ENCODE measurements at regions not wholly inside any gene's neighbourhood (a gene's known extent, or its start where the extent isn't known, plus 50 kb on each side); places are given as distances from the start of the nearest gene placed in this dataset.

GRCh38 chr5:54882101-54882500 is 103.3 kb downstream of the ESM1 start:
- peak overlapping the region in 1 of 2 donors; percentile 13 for H3K4me3 Mint-ChIP-seq
- H3K4me1 Mint-ChIP-seq, result peaks cover 14% of the 10 kb centered on the region
- Histone ChIP-seq H3K27ac (ENCODE audit: low read depth in 1 of 2, low read length in 2 of 2) (no peak overlapping the region), H3K4me1 (ENCODE audit: control insufficient read depth in 1 of 2, insufficient read depth in 2 of 2, low read length in 2 of 2) (peaks cover 6 to 14% of the 10 kb centered on the region in 2 donors), H4K20me1 (ENCODE audit: insufficient read depth, low read length) (no peaks in the 10 kb centered on the region), H3K79me2 (ENCODE audit: insufficient read depth, low read length) (no peaks in the 10 kb centered on the region), H3K9ac (ENCODE audit: insufficient read depth, low read length, poor library complexity, severe bottlenecking) (no peak overlapping the region), H3K4me3 (replicated peaks in 1 of 3; ENCODE audit: low read depth in 2 of 3, low read length in 3 of 3) (no peak overlapping the region), H2AFZ (ENCODE audit: insufficient read depth, low read depth, low read length, poor library complexity, severe bottlenecking) (no peak overlapping the region), H3K27me3 (ENCODE audit: control insufficient read depth in 2 of 2, insufficient read depth in 2 of 2, low read length in 2 of 2) (peaks cover 43 to 45% of the 10 kb centered on the region in 2 donors), H3K36me3 (replicated peaks in 1 of 2; ENCODE audit: control insufficient read depth in 1 of 2, insufficient read depth in 2 of 2, low read length in 2 of 2) (no peaks in the 10 kb centered on the region), H3K9me3 (replicated peaks in 1 of 2; ENCODE audit: control insufficient read depth in 1 of 2, insufficient read depth in 1 of 2, low read length in 2 of 2) (no peaks in the 10 kb centered on the region), H3K4me2 (replicated peaks; ENCODE audit: extremely low read depth, low read length, poor library complexity, severe bottlenecking) (no peak overlapping the region)
- H3K27me3 Mint-ChIP-seq (ENCODE audit: low read depth in 3 of 3), result peaks cover 32 to 45% (median 37%) of the 10 kb centered on the region in 3 donors
- WGBS (ENCODE audit: insufficient coverage), result no CpG with 5 or more reads among the region's 4 CpGs
- no peak for DNase-seq
- H3K36me3 Mint-ChIP-seq, result peaks cover 4 to 10% of the 10 kb centered on the region in 2 donors
- intact Hi-C loops (cut with micrococcal nuclease), result no loop called here
- peaks cover 0 to 10% (median 8%) of the 10 kb centered on the region in 7 donors for H3K9me3 Mint-ChIP-seq
- TF ChIP-seq, protein P1, sequence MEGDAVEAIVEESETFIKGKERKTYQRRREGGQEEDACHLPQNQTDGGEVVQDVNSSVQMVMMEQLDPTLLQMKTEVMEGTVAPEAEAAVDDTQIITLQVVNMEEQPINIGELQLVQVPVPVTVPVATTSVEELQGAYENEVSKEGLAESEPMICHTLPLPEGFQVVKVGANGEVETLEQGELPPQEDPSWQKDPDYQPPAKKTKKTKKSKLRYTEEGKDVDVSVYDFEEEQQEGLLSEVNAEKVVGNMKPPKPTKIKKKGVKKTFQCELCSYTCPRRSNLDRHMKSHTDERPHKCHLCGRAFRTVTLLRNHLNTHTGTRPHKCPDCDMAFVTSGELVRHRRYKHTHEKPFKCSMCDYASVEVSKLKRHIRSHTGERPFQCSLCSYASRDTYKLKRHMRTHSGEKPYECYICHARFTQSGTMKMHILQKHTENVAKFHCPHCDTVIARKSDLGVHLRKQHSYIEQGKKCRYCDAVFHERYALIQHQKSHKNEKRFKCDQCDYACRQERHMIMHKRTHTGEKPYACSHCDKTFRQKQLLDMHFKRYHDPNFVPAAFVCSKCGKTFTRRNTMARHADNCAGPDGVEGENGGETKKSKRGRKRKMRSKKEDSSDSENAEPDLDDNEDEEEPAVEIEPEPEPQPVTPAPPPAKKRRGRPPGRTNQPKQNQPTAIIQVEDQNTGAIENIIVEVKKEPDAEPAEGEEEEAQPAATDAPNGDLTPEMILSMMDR (IDR thresholded peaks at IDR 0.05), result no peak
- H3K27ac Mint-ChIP-seq, result no peak overlapping the region

DNA sequence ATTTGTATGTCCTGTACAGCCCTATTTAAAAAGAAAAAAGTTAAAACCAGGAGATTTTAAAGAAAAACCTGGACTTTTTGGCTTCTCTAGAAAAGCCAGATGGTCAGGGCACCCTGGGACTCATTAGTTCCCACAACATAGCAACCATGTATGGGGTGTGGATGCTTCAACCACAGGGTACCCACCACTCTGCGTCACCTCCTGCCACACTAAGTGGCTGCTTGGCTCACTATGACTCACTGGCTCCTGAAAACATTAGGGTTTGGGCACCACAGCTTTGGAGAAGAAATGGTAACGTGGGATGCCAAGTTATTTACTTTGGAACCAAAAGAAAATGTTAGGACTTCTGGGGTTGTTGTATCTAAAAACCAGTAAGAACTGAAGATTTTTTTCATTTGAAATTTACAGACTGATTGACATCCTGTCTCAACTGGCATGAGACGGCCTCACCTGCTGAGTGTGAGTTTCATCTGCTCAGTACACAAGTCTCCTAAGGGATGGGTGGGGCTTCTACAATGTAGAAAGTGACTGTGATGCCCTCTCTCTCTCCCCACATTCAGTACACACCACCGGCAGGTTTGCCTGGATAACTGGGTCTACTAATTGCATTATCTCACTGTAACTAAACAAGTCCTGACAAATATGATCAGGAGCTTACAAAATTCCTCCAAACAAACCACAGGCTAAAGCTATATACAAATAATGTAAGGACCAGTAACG is 103.9 kb downstream of the ESM1 start:
- H3K4me1 Mint-ChIP-seq, result peaks cover 14% of the 10 kb centered on the region
- H4K20me1 ChIP-seq (ENCODE audit: insufficient read depth, low read length), result no peaks in the 10 kb centered on the region
- 100% methylated on average over 1 of the region's 5 CpGs for WGBS (ENCODE audit: insufficient coverage)
- H3K9ac ChIP-seq (ENCODE audit: insufficient read depth, low read length, poor library complexity, severe bottlenecking), result no peak overlapping the region
- peaks cover 4 to 10% of the 10 kb centered on the region in 2 donors for H3K36me3 Mint-ChIP-seq
- no peak for DNase-seq
- H3K4me3 ChIP-seq (replicated peaks in 1 of 3; ENCODE audit: low read depth in 2 of 3, low read length in 3 of 3), result no peak overlapping the region
- intact Hi-C loops (cut with micrococcal nuclease), result no loop called here
- H3K79me2 ChIP-seq (ENCODE audit: insufficient read depth, low read length), result no peaks in the 10 kb centered on the region
- H3K9me3 ChIP-seq (replicated peaks in 1 of 2; ENCODE audit: control insufficient read depth in 1 of 2, insufficient read depth in 1 of 2, low read length in 2 of 2), result no peaks in the 10 kb centered on the region
- peaks cover 32 to 45% (median 37%) of the 10 kb centered on the region in 3 donors for H3K27me3 Mint-ChIP-seq (ENCODE audit: low read depth in 3 of 3)
- peak overlapping the region in 1 of 2 donors; percentile 13 for H3K4me3 Mint-ChIP-seq
- no peak overlapping the region for H3K4me2 ChIP-seq (replicated peaks; ENCODE audit: extremely low read depth, low read length, poor library complexity, severe bottlenecking)
- H3K27me3 ChIP-seq (ENCODE audit: control insufficient read depth in 2 of 2, insufficient read depth in 2 of 2, low read length in 2 of 2), result peaks cover 43 to 45% of the 10 kb centered on the region in 2 donors
- H3K4me1 ChIP-seq (ENCODE audit: control insufficient read depth in 1 of 2, insufficient read depth in 2 of 2, low read length in 2 of 2), result peaks cover 6 to 14% of the 10 kb centered on the region in 2 donors
- no peak overlapping the region for H3K27ac ChIP-seq (ENCODE audit: low read depth in 1 of 2, low read length in 2 of 2)
- TF ChIP-seq, protein P1 (IDR thresholded peaks at IDR 0.05), result no peak
- H2AFZ ChIP-seq (ENCODE audit: insufficient read depth, low read depth, low read length, poor library complexity, severe bottlenecking), result no peak overlapping the region
- no peaks in the 10 kb centered on the region for H3K36me3 ChIP-seq (replicated peaks in 1 of 2; ENCODE audit: control insufficient read depth in 1 of 2, insufficient read depth in 2 of 2, low read length in 2 of 2)
- no peak overlapping the region for H3K27ac Mint-ChIP-seq
- H3K9me3 Mint-ChIP-seq, result peaks cover 0 to 10% (median 8%) of the 10 kb centered on the region in 7 donors
